ENCODE measurements at regions not wholly inside any gene's neighbourhood (a gene's known extent, or its start where the extent isn't known, plus 50 kb on each side); places are given as distances from the start of the nearest gene placed in this dataset.

- no peak for DNase-seq (ENCODE audit: low spot score)
Observed at GRCh38 chr13:110773480-110773879, 60.0 kb downstream of the ING1 start.

GRCh38 chr13:110774051-110774450 lies 60.6 kb downstream of the ING1 start:
- DNase-seq (ENCODE audit: low spot score), result no peak

- no peak for DNase-seq (ENCODE audit: low spot score)
Observed at GRCh38 chr13:110774490-110774889, 61.0 kb downstream of the ING1 start.

GRCh38 chr13:110775576-110775975 lies 62.1 kb downstream of the ING1 start:
- DNase-seq (ENCODE audit: low spot score), result no peak

- no peak for DNase-seq (ENCODE audit: low spot score)
Observed at GRCh38 chr13:110777251-110777820, 63.8 kb downstream of the ING1 start.

GRCh38 chr13:110779022-110779421 lies 65.5 kb downstream of the ING1 start:
- DNase-seq (ENCODE audit: low spot score), result no peak

GRCh38 chr13:110780422-110780821 lies 66.9 kb downstream of the ING1 start:
- DNase-seq (ENCODE audit: low spot score), result no peak

GRCh38 chr13:110782185-110782584 lies 68.7 kb downstream of the ING1 start:
- DNase-seq (ENCODE audit: low spot score), result no peak

- DNase-seq (ENCODE audit: low spot score), result no peak
Observed at GRCh38 chr13:110784704-110785103, 71.2 kb downstream of the ING1 start.

- DNase-seq (ENCODE audit: low spot score), result no peak
Observed at GRCh38 chr13:110788778-110789177, 75.3 kb downstream of the ING1 start.

- DNase-seq (ENCODE audit: low spot score), result no peak
Observed at GRCh38 chr13:110789871-110790270, 76.4 kb downstream of the ING1 start.

- no peak for DNase-seq (ENCODE audit: low spot score)
Observed at GRCh38 chr13:110790371-110790770, 76.9 kb downstream of the ING1 start.

- DNase-seq (ENCODE audit: low spot score), result no peak
Observed at GRCh38 chr13:110794209-110794608, 80.7 kb downstream of the ING1 start.

GRCh38 chr13:110797230-110797877 lies 83.9 kb downstream of the ING1 start:
- no peak for DNase-seq (ENCODE audit: low spot score)

GRCh38 chr13:110798081-110798994 lies 84.8 kb downstream of the ING1 start:
- no peak for DNase-seq (ENCODE audit: low spot score)

GRCh38 chr13:110799246-110800236 lies 86.0 kb downstream of the ING1 start:
- DNase-seq (ENCODE audit: low spot score), result peak; percentile 40

- DNase-seq (ENCODE audit: low spot score), result no peak
Observed at GRCh38 chr13:110801044-110801443, 87.5 kb downstream of the ING1 start.

- DNase-seq (ENCODE audit: low spot score), result no peak
Observed at GRCh38 chr13:110802260-110802659, 88.8 kb downstream of the ING1 start.

GRCh38 chr13:110806636-110807035 lies 93.1 kb downstream of the ING1 start:
- DNase-seq (ENCODE audit: low spot score), result no peak

GRCh38 chr13:110807546-110807945 lies 94.0 kb downstream of the ING1 start:
- no peak for DNase-seq (ENCODE audit: low spot score)

GRCh38 chr13:110808138-110808537 lies 94.6 kb downstream of the ING1 start:
- DNase-seq (ENCODE audit: low spot score), result no peak
